Panc1 (cell line): ENCODE measurements at regions not wholly inside any gene's neighbourhood (a gene's known extent, or its start where the extent isn't known, plus 50 kb on each side); places are given as distances from the start of the nearest gene placed in this dataset.

Experiments used
- CTCF ChIP-seq: fragments of 450-650 bp; IDR thresholded peaks from 2 replicates; pipeline ENCODE4 v1.5.1; 2017; ENCODE audit warnings: mild to moderate bottlenecking
- POLR2AphosphoS5 ChIP-seq: IDR thresholded peaks from 2 replicates; pipeline ENCODE4 v1.6.1; 2012; ENCODE audit warnings: mild to moderate bottlenecking, low read depth, low read length, moderate library complexity

DNA sequence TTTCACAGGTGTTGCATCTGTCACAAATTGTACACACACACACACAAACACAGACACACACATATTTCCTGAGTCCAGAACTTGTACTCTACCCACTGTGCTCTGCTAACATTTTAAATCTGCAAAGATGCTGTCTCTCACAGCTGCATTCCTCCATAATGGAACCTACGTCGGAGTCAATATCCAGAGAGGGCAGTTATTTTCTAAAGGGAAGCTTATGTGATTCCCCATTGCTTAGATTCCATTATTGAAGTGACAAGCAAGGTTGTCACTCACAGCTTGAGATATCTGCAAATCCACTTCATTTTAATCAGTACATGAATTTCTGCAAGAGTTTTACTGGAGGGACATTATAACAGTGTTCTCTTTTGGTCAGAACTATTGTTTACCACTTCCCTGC lies 992.4 kb downstream of the NSUN3 start:
- TF ChIP-seq CTCF = no peak
- TF ChIP-seq POLR2AphosphoS5 = no peak
